ENCODE measurements at regions not wholly inside any gene's neighbourhood (a gene's known extent, or its start where the extent isn't known, plus 50 kb on each side); places are given as distances from the start of the nearest gene placed in this dataset.

DNA sequence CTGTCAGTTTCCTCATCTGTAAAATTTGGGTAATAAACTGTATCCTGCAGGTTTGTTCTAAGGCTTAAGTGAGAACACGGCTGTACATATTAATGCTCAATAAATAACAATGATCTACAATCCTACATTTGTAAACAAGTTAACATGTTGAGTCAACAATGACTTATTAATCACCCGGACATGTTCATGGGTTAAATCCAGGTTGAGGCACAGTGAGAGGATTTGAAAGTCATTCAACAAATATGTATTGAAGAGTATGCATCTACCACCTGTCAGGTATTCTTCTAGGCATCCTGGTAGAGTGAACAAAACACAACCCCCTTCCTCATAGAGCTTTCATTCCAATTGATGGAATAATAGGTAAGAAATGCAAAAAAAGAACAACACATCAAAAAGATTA is 554.7 kb upstream of the SLC35B3 start:
- Histone ChIP-seq H3K36me3 (no peaks in the 10 kb centered on the region), H3K27ac (replicated peaks) (no peak overlapping the region), H3K4me1 (no peaks in the 10 kb centered on the region), H3K9me3 (replicated peaks) (no peaks in the 10 kb centered on the region), H3K4me3 (no peak overlapping the region), H3K27me3 (ENCODE audit: low read depth) (peaks cover 13% of the 10 kb centered on the region)
- intact Hi-C loops (cut with micrococcal nuclease), result no loop called here
- DNase-seq, result no peak
- TF ChIP-seq, protein P1, sequence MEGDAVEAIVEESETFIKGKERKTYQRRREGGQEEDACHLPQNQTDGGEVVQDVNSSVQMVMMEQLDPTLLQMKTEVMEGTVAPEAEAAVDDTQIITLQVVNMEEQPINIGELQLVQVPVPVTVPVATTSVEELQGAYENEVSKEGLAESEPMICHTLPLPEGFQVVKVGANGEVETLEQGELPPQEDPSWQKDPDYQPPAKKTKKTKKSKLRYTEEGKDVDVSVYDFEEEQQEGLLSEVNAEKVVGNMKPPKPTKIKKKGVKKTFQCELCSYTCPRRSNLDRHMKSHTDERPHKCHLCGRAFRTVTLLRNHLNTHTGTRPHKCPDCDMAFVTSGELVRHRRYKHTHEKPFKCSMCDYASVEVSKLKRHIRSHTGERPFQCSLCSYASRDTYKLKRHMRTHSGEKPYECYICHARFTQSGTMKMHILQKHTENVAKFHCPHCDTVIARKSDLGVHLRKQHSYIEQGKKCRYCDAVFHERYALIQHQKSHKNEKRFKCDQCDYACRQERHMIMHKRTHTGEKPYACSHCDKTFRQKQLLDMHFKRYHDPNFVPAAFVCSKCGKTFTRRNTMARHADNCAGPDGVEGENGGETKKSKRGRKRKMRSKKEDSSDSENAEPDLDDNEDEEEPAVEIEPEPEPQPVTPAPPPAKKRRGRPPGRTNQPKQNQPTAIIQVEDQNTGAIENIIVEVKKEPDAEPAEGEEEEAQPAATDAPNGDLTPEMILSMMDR (IDR thresholded peaks at IDR 0.05; ENCODE audit: borderline replicate concordance), result no peak

DNA sequence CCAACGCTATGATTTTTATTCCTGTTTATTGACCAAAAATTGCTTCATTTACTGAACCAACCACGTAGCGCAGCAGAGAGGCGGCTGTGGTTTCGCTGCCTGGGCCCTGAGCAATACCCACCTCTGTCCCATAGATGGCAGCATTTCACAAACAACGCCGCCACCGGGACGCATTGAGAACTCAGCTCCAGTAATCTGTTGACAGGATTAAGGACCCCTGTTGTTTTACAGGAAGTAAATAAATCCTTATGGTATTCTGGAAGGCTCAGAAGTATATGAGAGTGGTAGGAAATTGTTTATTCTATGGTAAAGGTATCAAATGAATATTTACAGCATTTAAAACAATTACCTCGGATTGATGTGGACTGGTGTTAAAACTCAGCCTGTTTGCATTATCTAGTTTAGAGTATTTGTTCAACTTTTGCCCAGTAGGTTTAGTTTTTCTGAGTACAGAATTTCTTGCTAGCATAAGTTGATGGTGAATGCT is 547.9 kb upstream of the SLC35B3 start:
- intact Hi-C loops (cut with micrococcal nuclease), result loop anchor here (10.0 kb wide), 1 partner anchor 1452 kb away; no protein-coding TSS in a partner anchor
- Histone ChIP-seq H3K27ac (replicated peaks) (no peak overlapping the region), H3K36me3 (no peaks in the 10 kb centered on the region), H3K27me3 (ENCODE audit: low read depth) (peaks cover 28% of the 10 kb centered on the region), H3K4me1 (no peaks in the 10 kb centered on the region), H3K9me3 (replicated peaks) (peaks cover 5% of the 10 kb centered on the region), H3K4me3 (no peak overlapping the region)
- TF ChIP-seq, protein P1 (IDR thresholded peaks at IDR 0.05; ENCODE audit: borderline replicate concordance), result peak; percentile 96
- peak; percentile 37 for DNase-seq

DNA sequence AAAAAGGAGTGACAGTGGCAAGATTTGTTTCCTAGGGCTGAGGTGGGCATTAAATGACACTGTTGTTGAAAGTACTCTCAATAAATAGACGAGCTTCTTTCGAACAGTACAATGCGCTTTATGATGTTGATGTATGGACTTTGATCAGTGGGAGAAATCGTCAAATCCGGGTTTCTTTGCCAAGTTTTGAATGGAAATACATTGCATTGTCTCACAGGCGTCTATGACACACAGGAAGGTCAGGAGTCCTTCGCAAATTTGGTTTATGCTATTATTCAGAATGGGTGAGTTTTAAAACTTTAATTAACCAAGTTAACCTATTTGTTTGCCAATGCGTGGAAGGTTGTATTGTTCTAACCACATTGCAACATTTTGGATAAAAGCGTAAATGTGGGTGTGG is 547.3 kb upstream of the SLC35B3 start:
- peaks cover 11% of the 10 kb centered on the region for H3K9me3 ChIP-seq (replicated peaks)
- H3K4me1 ChIP-seq, result no peaks in the 10 kb centered on the region
- H3K4me3 ChIP-seq, result no peak overlapping the region
- intact Hi-C loops (cut with micrococcal nuclease), result loop anchor here (10.0 kb wide), 1 partner anchor 1452 kb away; no protein-coding TSS in a partner anchor
- H3K27ac ChIP-seq (replicated peaks), result no peak overlapping the region
- TF ChIP-seq, protein P1 (IDR thresholded peaks at IDR 0.05; ENCODE audit: borderline replicate concordance), result no peak
- DNase-seq, result no peak
- H3K27me3 ChIP-seq (ENCODE audit: low read depth), result peaks cover 28% of the 10 kb centered on the region
- no peaks in the 10 kb centered on the region for H3K36me3 ChIP-seq

DNA sequence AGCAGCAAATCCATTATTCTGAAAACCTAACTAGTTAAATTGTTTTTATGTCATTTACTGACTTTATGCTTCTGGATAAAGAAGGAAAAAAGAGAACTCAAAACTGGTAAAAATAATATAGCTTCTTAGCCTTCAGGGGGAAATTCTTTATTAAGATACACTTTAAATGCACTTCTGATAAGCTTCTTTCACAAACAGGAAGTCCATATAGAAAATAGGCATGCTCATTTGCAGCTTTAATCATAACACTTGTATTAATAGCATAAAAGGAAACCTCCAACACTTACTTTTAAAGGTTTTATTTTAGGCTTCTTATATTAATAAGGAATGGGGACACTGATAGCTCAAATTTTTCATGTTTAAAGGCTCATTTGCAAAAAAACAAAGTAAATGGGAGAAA is 538.0 kb upstream of the SLC35B3 start:
- no peak overlapping the region for H3K4me3 ChIP-seq
- no peaks in the 10 kb centered on the region for H3K27me3 ChIP-seq (ENCODE audit: low read depth)
- TF ChIP-seq, protein P1 (IDR thresholded peaks at IDR 0.05; ENCODE audit: borderline replicate concordance), result no peak
- no peaks in the 10 kb centered on the region for H3K36me3 ChIP-seq
- H3K27ac ChIP-seq (replicated peaks), result no peak overlapping the region
- H3K9me3 ChIP-seq (replicated peaks), result peaks cover 36% of the 10 kb centered on the region
- no peak for DNase-seq
- no peaks in the 10 kb centered on the region for H3K4me1 ChIP-seq
- intact Hi-C loops (cut with micrococcal nuclease), result no loop called here

DNA sequence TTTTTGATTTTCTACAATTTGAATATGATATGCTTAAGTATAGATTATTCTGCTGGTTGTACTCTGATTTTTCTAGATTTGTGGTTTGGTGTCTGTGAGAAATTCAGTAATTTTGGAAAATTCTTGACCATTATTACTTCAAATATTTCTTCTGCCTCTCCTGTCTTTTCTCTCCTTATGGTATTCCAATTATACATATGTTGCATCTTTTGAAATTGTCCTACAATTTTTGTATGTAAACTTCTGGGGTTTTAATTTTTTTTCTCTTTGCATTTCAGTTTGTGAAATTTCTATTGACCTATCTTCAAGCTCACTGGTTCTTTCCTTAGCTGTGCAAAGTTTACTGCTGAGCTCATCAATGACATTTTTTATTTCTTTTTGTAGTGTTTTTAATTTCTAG is 534.4 kb upstream of the SLC35B3 start:
- no peak for DNase-seq
- intact Hi-C loops (cut with micrococcal nuclease), result no loop called here
- TF ChIP-seq, protein P1 (IDR thresholded peaks at IDR 0.05; ENCODE audit: borderline replicate concordance), result no peak
- no peaks in the 10 kb centered on the region for H3K27me3 ChIP-seq (ENCODE audit: low read depth)
- no peaks in the 10 kb centered on the region for H3K36me3 ChIP-seq
- H3K27ac ChIP-seq (replicated peaks), result no peak overlapping the region
- H3K4me3 ChIP-seq, result no peak overlapping the region
- H3K4me1 ChIP-seq, result no peaks in the 10 kb centered on the region
- H3K9me3 ChIP-seq (replicated peaks), result peaks cover 34% of the 10 kb centered on the region

Measured in left ventricle myocardium inferior (tissue), 1 donor.